IPS DF 4.7 (cell line): ENCODE measurements at regions not wholly inside any gene's neighbourhood (a gene's known extent, or its start where the extent isn't known, plus 50 kb on each side); places are given as distances from the start of the nearest gene placed in this dataset.

ENCODE experiments used
- DNase-seq: peaks from one replicate; pipeline ENCODE4 v3.0.0-alpha.2; 2013; ENCODE audit warnings: low spot score; ENCODE audit errors: extremely low read depth

DNA sequence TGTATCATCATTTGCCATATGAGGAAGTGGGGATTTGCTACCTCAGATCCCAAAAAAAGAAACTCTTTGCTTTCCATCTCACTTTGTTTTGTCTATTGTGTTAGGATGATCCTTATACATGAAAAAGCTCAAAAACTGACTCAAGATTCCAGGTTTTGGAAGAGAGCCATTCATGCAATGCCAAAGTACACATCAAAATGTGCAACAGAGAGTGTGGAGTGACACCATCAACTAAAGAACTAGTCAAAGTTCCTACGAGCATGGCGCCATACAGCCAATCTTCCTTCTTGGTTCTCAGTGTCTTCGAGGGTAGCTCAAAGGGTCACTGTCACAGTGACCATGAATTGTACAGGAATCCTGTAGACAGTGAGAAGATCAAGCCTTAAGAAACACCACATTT, 255.8 kb upstream of the SASH1 start:
- DNase-seq = no peak

DNA sequence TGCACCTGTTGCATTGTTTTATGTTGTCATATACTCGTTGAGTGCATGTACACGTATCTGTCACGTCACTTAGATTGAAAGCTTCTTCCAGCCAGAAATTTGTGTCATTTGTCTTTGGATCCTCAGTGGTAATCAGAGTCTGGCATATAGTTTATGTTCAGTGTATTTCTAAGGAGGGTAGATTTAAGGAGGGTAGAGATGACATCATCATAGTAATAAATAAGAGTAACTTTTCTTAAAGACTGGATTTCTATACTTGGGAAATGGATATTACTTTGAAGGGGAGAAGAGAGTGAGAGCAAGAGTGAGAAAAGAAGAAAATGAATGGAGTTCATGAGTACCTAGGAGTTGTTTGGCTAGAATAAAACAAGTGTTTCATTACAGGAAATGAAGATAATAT, 255.0 kb upstream of the SASH1 start:
- no peak for DNase-seq

DNA sequence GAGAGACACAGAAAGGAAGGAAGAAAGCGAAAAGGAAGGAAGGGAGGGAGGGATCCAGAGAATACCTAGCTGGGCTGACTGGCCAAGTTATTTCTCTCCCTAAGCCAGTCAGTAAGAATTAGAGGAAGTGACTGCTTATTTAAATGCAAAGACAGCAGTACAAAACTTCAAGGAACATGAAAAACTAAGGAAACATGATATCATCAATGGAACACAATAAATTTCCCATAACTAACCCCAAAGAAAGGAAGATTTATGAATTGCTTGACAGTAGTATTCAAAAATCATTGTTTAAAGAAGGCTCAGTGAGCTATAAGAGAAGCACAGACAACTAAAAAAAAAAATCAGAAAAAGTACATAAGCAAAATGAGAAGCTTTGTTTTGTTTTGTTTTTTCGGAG, 252.3 kb upstream of the SASH1 start:
- DNase-seq = no peak

DNA sequence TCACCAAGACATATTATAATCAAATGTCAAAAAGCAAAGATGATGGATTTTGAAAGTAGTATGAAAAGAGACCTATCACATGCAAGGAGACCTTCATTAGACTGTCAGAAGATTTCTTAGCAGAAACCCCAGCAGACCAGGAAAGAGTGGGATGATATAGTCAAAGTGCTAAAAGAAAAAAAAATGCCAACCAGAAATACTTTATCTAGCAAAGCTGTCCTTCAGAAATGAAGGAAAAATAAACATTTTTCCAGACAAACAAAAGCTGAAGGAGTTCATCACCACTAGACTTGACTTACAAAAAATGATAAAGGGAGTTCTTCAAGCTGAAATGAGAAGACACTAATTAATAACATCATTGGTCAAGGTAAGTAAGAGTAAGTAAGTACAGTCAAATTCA, 251.2 kb upstream of the SASH1 start:
- DNase-seq = no peak

DNA sequence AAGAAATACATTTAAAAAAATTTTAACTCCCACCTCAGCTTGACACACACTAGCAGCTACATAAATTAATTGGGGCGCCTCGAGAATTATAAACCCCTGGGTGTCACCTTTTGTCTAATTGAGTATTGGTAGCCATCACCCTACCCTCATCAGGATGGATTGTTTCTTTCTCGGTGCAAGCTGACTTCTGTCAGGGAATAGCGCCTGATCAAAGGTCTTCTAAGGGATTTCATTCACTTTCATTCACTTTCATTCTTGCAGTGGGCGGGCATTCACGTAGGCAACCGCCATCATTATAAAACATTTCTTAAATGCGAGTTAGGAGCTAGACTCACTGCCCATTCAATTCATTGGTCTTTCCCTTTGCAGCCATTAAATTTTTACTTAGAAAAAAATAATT, 239.2 kb upstream of the SASH1 start:
- no peak for DNase-seq

DNA sequence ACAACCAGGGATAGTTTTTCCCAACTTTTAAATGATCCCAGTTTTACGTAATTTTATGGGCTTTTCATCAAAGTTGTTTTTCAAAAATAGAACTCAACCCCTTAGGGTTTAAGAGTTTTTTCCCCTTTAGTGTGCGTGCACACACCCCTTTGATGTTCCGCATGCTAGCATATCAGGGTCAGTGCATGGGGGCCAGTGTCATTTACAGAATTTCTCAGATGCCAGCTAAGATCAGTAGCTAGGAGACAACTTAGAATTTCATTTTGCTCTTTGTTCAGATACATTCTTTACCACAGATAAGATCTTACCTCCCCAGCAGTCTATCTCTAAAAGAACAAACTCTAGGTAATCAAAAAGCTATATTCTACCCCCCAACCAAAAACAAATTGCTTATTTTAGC, 238.5 kb upstream of the SASH1 start:
- DNase-seq = no peak

DNA sequence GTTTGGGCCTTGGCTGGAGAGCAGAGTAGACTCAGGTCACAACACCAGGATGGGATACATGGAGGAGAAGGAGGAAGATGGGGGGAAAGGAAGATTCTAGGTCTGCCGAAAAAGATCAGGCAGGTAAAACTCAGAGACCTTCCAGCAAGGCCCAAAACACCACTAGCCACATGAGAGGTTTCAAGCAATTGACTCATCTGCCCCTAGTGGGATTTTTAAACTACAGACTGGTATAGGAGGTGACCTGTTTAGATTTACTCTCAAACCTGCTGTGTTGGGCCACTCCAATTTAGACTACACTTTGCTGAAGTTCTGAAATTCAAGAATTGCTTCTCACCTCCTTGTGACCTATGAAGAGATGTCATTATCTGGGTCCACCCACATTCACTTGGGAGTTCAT, 236.9 kb upstream of the SASH1 start:
- DNase-seq = no peak

DNA sequence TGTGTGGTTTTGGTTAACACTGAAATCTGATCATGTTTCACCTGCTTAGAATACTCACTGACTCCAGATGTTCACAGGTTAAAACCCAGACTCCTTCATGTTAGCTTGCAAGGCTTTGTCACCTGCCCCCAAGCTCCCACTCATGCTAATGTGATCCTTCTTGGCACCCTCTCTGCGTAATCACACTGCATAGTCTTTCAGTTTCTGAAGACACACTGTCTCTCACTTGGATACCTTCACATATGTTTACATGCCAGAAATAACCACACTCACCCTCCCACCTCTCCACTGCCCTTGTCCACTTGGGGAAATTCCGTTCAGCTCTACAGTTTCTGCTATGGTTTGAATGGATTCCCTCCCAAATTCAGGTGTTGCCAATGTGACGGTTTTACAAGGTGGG, 234.7 kb upstream of the SASH1 start:
- DNase-seq = no peak

DNA sequence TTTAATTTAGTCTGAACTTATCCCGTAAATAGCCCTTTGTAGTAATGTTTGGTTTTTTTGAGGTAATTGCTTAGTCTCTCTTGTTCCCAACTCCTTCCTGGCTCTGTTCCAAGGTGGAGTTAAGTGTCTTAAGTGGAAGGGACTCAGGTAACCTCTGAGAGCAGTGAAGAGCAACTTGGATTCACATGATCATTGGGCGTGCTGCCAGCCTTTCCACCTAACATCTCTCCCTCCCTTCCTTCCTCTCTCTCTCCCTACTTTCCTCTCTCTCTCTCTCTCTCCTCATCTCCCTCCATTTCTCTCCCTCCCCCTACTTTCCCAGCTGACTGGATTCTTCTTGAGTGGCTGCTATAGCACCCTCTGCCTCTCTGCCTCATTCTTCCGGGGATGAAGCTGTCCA, 232.9 kb upstream of the SASH1 start:
- DNase-seq = no peak

DNA sequence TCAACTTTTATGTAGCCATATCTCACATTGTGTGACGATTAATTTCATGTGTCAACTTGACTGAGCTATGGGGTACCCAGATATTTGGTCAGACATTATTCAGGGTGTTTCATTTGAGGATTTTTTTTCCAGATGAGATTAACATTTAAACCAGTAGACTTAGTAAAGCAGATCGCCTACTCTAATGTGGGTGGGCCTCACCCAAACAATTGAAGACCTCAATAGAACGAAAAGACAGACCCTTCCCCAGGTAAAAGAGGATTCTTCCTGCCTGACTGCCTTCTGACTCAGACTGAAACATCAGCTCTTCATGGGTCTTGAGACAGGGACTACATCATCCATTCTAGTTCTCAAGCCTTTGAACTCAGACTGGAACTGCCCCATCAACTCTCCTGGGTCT, 231.7 kb upstream of the SASH1 start:
- no peak for DNase-seq

DNA sequence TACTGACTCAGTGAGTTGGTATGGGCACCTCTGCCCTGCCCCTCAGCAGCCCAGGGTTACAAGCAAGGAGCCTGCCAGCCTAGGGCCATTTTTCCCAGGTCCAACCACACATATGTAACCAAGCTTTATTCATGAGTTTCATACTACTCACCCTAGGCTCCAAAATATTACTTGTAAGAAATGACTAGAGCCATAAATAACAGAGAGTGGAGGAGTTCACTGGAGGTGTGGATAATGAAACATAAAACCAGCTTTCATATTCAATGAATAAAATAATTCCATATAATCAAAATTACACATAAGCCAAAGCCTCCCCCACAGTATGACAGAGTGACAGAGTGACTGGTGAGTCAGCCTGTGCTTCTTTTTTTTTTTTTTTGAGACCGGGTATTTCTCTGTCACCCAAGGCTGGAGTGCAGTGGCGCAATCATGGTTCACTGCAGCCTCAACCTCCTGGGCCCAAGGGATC, 229.8 kb upstream of the SASH1 start:
- no peak for DNase-seq

DNA sequence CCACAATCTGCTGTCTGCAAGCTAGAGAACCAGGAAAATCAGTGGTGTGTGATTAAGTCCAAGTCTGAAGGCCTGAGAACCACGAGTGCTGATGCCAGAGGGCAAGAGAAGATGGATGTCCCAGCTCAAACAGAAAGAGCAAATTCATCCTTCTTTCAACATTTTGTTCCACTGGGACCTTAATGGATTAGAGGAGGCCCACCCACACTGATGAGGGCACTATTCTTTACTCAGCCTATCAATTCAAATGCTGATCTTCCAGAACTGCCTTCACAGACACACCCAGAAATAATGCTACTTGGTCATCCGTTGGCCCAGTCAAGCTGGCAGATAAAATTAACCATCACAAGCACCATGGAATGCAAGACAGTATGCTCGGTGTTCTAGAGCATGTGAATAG, 226.6 kb upstream of the SASH1 start:
- DNase-seq = no peak

DNA sequence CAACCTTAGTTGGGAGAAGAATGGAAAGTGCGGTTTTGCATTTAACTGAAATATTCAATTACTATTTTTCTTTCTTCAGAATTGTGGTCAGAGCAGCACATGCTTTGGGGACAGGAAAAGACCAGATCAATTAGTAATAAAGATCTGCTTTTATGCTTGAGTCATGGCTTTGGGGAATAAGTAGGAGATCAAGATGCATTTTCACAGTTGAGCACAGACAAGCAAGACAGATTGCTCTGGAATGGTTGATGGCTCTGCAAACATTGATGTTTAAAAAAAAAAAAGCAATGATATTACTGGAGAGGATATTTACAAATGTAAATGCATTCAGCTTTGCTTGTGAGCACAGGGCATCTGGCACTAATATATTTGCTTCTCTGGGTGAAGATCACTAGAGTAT, 224.4 kb upstream of the SASH1 start:
- DNase-seq = no peak

DNA sequence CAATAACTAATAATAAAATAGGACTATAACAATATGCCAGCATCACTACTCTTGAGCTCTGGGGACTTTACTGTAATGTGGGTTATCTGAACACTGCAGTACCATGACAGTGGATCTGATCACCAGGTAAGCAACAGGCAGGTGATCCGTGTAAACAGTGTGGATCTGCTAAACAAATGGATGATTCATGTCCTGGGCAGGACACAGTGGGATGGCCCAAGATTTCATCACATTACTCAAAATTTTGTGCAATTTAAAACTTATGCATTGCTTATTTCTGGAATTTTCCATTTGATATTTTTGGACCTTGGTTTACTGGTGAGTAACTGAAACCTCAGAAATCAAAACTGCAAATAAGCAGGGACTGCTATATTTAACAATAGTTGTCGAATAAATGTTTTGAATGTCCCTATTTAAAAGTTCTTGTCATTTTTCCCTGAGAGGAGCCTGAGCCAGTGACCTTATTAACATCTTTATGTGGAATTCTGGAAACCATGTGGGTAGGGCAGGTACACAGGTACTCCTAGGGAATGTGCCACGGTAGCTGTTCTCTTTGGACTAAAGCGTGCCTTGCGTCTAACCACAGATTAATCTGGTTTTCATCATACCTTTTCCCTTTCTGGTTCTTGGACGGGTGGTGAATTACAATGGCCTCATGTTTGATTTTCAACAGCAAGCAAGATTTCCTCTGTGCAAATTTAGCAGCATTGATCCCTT, 214.5 kb upstream of the SASH1 start:
- DNase-seq = no peak

DNA sequence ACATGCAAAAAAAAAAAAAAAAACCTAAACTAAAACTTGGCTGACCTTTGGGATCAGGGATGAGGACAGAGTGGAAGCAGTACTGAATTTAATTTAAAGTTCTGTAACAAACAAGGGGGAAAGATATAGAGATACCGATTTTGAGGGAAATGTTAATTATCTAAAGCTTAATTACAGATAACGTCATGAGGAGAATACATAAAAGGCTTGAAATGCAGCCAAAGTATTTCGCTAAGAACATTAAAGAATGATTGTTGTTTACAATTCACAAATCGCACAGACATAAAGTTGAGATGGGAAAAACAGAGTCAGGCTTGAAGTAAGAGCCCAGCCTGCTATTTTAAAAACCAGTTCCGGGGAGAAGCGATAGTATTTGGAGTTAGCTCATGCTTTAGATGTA, 208.0 kb upstream of the SASH1 start:
- no peak for DNase-seq

DNA sequence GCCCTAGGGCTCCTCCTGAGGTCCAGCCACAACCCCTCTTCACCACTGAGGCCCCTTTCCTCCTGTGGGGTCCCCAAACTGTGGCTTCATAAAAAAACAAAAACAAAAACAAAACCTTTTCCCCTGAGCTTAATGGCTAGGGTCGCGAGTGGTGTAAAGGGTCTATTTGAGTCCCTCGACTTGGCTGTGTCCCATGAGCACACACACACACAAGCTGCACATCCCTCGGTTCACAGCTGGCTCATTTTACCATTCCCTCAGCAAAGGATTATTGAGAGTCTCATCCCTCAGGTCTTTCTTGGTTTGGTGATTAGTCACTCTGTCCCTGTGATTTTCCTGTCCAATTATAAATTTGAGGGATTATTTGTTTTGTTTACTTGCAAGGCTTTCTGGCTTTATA, 206.1 kb upstream of the SASH1 start:
- DNase-seq = no peak

DNA sequence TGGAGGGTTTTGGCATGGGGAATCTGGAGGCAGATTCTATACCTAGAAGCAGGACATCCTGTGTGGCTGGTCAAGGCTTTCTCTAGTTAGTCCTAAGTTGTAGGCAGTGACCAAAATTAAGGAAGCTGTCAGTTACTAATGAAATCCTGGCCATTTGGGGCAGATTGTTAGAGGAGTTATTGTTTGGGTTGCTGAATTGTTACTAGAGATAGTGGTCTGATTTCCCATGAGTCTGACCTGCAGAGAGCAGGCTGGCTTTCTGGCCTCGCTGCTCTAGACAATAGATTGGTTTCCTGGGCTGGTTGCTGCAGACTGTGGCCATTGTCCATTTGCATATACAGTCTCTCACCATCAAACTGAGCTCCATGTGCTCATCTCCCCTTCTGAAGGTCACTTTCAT, 205.0 kb upstream of the SASH1 start:
- DNase-seq = no peak

DNA sequence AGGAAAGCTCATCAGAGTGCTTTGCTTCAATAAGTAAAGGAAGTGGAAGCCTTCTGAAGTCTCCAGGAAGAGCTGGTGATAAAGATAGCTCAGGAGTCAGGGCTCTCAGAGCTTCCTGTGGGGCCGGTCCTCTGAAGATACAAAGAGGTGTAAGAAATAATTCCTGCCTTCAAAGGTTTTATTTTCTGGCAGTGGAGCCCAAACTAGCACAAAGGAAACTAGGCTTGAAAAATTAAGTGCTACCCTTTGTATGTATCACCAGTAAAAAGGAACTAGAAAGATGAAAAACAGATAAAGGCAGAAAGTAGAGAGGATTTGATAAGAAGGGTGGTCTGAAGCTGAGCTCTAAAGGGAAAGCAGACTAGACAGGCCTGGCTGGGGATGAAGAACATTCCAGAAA, 204.1 kb upstream of the SASH1 start:
- no peak for DNase-seq

DNA sequence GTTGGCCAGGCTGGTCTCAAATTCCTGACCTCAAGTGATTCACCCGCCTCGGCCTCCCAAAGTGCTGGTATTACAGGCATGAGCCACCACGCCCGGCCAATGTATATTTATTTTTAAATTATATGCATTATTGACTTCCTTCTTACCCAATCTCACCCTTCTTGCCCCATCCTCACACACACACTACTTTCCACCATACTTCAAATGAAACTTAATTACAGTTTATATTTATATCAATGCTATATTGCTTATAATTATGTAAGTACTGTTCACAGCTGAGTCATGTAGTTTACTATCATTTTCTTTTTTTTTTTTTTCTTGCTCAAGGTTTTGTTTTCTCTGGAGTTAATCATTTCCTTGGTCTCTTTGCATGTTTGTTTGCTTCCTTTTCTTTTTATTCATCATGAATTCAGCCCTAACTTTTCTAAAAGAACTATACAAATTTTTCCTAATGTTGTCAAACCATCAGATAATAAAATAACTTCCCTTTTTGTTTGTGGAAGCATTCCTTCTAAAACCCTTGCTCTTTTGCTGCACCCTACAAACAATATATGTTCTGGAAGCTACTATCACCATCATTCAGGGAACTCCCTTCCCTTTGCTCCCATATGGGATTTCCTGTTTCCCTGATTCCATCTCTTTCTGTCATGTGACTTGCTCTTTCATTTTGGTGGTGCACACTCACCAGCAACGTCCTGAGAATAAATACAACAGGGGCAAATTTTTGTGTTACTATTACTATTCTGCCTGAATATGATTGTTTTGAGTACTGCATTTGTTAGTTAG, 201.7 kb upstream of the SASH1 start:
- no peak for DNase-seq

DNA sequence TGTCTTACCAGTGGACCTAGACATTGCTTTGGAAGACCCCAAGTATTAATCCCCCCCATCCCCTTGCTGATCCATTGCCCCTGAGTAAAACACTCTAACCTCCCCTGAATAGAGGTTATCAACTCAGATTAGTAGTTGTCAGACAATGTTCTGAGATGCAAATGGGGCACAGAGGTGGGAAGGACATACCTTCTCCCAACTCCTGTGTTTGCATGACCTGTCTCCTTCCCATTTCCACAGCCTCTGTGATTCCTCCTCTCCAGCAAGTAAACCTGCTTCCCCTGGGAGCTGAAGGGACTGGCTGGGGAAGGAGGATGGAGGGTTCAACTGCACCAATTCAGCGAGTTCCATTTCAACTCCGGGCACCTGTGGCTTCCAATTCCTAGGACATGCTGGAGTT, 199.8 kb upstream of the SASH1 start:
- DNase-seq = no peak

DNA sequence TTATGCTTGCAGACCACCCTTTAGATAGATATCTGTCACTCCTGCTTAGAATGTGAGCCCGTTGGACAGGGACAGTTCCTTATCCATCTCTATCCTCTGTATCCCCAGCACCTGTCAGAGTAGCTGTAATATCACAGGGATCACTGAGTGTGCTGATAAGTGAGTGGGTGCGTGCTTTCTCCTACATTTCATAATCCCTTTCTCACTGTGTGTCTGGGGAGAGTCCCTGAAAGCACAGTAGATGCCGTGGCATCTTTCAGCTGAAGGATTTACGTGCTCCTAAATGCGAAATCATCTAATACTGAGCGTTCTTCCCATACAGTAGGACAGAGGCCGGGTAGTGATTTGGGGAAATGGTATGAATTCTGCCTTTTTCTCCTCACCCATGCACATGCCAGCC, 198.9 kb upstream of the SASH1 start:
- no peak for DNase-seq

DNA sequence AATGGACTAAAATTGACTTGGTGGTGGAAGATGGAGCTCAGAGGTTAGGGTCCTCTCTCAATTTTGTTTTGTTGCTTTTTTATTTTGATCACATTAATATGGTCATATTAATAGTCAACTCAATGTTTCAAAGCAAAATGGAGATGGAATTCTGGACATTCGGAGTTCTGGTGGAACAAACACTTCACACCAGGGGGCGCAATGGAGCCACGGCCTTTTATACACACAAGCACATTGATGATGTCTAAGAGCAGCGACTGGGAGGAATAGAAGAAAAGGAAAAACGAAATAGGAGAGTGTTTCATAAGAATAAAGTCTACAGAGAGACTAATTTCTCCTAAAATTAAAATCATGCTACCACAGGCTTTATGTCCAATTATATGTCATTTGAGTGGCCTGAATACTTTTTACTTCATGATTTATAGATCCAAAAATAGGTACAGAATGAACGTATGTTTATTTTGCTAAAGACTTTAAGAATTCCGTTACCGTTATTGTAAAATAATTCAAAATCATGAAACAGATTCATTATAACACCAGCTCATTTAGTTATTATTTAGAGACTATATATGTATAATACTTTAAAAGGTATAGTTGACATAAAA, 197.6 kb upstream of the SASH1 start:
- DNase-seq = no peak
